ENCODE measurements at regions not wholly inside any gene's neighbourhood (a gene's known extent, or its start where the extent isn't known, plus 50 kb on each side); places are given as distances from the start of the nearest gene placed in this dataset.

DNA sequence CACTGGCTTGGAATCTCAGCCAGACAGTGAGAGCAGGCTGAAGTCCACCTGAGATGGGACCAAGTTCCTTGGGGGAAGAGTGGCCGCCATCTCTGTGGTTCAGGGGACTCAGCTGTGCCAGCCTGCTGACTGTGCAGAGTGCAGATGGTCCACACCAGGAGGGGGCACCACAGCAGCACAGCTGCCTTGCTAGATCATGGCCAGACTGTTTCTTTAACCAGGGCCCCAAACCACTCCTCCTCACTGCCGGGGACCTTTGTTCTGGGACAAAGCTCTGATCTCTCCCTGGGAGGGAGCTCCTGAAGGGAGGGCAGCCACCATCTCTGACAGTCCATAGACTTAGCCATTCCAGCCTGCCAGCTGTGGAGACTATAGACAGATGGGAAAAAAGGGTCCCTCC lies 2189.6 kb downstream of the PCDH7 start:
- TF ChIP-seq POLR2AphosphoS5 (IDR thresholded peaks at IDR 0.05) (no peak), POLR2A (IDR thresholded peaks at IDR 0.05; ENCODE audit: low read depth) (no peak), EP300 (IDR thresholded peaks at IDR 0.05) (no peak)
- TF ChIP-seq, protein P1, sequence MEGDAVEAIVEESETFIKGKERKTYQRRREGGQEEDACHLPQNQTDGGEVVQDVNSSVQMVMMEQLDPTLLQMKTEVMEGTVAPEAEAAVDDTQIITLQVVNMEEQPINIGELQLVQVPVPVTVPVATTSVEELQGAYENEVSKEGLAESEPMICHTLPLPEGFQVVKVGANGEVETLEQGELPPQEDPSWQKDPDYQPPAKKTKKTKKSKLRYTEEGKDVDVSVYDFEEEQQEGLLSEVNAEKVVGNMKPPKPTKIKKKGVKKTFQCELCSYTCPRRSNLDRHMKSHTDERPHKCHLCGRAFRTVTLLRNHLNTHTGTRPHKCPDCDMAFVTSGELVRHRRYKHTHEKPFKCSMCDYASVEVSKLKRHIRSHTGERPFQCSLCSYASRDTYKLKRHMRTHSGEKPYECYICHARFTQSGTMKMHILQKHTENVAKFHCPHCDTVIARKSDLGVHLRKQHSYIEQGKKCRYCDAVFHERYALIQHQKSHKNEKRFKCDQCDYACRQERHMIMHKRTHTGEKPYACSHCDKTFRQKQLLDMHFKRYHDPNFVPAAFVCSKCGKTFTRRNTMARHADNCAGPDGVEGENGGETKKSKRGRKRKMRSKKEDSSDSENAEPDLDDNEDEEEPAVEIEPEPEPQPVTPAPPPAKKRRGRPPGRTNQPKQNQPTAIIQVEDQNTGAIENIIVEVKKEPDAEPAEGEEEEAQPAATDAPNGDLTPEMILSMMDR (IDR thresholded peaks at IDR 0.05), result no peak
